ENCODE measurements at regions not wholly inside any gene's neighbourhood (a gene's known extent, or its start where the extent isn't known, plus 50 kb on each side); places are given as distances from the start of the nearest gene placed in this dataset.

DNA sequence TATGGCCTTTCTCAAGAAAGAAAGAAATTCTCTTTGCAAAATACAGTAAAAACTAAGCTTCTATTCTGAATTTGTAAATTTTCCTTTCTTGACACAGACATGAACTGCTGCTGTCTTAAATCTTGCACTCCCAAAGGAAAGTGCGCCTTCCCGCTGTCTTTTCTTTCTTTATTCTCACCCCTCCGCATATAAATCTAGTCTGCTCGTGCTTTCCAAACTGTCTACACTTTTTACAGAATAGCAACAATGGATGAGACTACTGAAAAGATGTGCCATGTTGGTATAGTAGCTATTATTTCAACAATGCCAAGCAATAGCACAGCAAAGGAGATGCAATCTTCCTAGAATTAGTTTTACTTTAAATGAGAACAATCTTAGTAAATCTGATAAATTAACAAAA, 328.8 kb upstream of the PDE3A start:
- TF ChIP-seq CTCF (IDR thresholded peaks at IDR 0.05; ENCODE audit: low read depth, low read length): no peak
- TF ChIP-seq EZH2phosphoT487 (IDR thresholded peaks at IDR 0.05; ENCODE audit: low read depth): no peak

Measured in OCI-LY3 (cell line).